PFSK-1 (cell line): ENCODE measurements at regions not wholly inside any gene's neighbourhood (a gene's known extent, or its start where the extent isn't known, plus 50 kb on each side); places are given as distances from the start of the nearest gene placed in this dataset.

ENCODE experiments used
- FOXP2 ChIP-seq: optimal IDR thresholded peaks from 2 replicates; pipeline ENCODE3; 2011; ENCODE audit warnings: borderline replicate concordance, control low read depth, inconsistent platforms; ENCODE audit not compliant: insufficient read depth; ENCODE audit errors: extremely low read length, extremely low read depth
- POLR2AphosphoS5 ChIP-seq: IDR thresholded peaks from 2 replicates; pipeline ENCODE4 v1.6.1; 2012; ENCODE audit warnings: low read depth, mild to moderate bottlenecking, control low read depth, low read length, moderate library complexity
- SIN3A ChIP-seq: IDR thresholded peaks from 2 replicates; pipeline ENCODE4 v1.6.1; 2012; ENCODE audit warnings: mild to moderate bottlenecking, low read length, moderate library complexity, borderline replicate concordance; ENCODE audit not compliant: insufficient read depth
- TAF1 ChIP-seq: IDR thresholded peaks from 2 replicates; pipeline ENCODE4 v1.6.1; 2012; ENCODE audit warnings: low read length, control low read depth, borderline replicate concordance; ENCODE audit not compliant: insufficient read depth
- TF ChIP-seq, protein P1 (sequence below), 2 experiments: IDR thresholded peaks; 2 replicates each; pipeline versions ENCODE4 v1.6.1 to v1.8.0; 2011 to 2012; ENCODE audit warnings: low read depth in 2 of 2, low read length in 2 of 2, control low read depth in 1 of 2, inconsistent platforms in 1 of 2, mild to moderate bottlenecking in 1 of 2, moderate library complexity in 1 of 2; ENCODE audit not compliant: insufficient read depth in 1 of 2

DNA sequence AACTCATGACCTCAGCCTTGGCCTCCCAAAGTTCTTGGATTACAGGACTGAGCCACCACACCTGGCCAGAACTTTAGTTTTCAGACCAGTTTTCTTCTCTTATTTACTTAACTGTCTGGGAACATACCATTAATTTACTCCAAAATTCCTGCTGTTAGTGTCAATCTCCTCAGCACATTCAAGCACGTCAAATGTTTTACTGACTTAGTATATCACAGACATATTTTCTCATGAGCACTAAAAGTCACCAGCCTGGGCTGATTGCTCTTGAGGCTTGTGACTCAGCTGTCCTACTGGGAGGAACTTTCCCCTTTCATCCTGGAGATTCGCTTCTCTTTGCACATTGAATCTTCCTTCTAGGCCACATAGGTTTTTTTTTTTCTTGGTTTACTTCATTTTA, 109.6 kb downstream of the PCDH18 start:
- TF ChIP-seq SIN3A (no peak), FOXP2 (no peak), POLR2AphosphoS5 (no peak), TAF1 (no peak)
- TF ChIP-seq, protein P1, sequence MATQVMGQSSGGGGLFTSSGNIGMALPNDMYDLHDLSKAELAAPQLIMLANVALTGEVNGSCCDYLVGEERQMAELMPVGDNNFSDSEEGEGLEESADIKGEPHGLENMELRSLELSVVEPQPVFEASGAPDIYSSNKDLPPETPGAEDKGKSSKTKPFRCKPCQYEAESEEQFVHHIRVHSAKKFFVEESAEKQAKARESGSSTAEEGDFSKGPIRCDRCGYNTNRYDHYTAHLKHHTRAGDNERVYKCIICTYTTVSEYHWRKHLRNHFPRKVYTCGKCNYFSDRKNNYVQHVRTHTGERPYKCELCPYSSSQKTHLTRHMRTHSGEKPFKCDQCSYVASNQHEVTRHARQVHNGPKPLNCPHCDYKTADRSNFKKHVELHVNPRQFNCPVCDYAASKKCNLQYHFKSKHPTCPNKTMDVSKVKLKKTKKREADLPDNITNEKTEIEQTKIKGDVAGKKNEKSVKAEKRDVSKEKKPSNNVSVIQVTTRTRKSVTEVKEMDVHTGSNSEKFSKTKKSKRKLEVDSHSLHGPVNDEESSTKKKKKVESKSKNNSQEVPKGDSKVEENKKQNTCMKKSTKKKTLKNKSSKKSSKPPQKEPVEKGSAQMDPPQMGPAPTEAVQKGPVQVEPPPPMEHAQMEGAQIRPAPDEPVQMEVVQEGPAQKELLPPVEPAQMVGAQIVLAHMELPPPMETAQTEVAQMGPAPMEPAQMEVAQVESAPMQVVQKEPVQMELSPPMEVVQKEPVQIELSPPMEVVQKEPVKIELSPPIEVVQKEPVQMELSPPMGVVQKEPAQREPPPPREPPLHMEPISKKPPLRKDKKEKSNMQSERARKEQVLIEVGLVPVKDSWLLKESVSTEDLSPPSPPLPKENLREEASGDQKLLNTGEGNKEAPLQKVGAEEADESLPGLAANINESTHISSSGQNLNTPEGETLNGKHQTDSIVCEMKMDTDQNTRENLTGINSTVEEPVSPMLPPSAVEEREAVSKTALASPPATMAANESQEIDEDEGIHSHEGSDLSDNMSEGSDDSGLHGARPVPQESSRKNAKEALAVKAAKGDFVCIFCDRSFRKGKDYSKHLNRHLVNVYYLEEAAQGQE (IDR thresholded peaks at IDR 0.05; ENCODE audit: insufficient read depth in 1 of 2, low read depth in 2 of 2, low read length in 2 of 2): no peak

DNA sequence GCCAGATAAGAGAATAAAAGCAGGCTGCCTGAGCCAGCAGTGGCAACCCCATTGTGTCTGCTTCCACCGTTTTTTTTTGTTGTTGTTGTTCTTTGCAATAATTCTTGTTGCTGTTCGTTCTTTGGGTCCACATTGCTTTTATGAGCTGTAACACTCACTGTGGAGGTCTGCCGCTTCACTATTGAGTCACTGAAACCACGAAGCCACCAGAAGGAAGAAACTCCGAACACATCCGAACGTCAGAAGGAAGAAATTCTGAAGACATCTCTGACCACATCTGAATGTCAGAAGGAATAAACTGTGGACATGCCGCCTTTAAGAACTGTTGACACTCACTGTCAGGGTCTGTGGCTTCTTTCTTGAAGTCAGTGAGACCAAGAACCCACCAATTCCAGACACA, 110.5 kb downstream of the PCDH18 start:
- TF ChIP-seq SIN3A (no peak), FOXP2 (no peak), TAF1 (no peak), POLR2AphosphoS5 (no peak)
- TF ChIP-seq, protein P1 (IDR thresholded peaks at IDR 0.05; ENCODE audit: insufficient read depth in 1 of 2, low read depth in 2 of 2, low read length in 2 of 2): no peak

DNA sequence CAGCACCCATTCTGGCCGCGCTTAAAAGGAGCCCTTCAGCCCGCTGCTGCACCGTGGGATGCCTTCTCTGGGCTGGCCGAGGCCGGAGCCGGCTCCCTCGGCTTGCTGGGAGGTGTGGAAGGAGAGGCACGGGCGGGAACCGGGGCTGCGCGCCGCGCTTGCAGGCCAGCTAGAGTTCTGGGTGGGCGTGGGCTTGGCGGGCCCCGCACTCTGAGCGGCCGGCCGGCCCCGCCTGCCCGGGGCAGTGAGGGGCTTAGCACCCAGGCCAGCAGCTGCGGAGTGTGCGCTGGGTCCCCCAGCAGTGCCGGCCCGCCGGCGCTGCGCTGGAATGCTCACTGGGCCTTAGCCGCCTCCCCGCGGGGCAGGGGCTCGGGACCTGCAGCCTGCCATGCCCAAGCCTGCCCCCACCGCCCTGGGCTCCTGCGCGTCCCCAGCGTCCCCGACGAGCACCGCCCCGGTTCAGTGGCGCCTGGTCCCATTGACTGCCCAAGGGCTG, 111.3 kb downstream of the PCDH18 start:
- TF ChIP-seq, protein P1 (IDR thresholded peaks at IDR 0.05; ENCODE audit: insufficient read depth in 1 of 2, low read depth in 2 of 2, low read length in 2 of 2): no peak
- TF ChIP-seq SIN3A (no peak), POLR2AphosphoS5 (no peak), FOXP2 (no peak), TAF1 (no peak)

DNA sequence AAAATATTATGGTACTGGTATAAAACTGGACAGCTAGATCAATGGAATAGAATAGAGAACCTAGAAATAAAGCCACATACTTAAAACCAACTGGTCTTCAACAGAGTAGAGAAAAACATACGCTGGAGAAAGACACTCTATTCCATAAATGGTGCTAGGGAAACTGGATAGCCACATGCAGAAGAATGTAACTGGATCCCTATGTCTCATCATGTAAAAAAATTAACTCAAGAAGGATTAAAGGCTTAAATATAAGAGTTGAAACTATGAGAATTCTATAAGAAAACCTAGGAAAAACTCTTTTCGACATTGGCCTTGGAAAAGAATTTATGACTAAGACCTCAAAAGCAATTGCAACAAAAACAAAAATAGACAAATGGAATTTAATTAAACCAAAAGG, 114.6 kb downstream of the PCDH18 start:
- TF ChIP-seq POLR2AphosphoS5 (no peak), TAF1 (no peak), SIN3A (no peak), FOXP2 (no peak)
- TF ChIP-seq, protein P1 (IDR thresholded peaks at IDR 0.05; ENCODE audit: insufficient read depth in 1 of 2, low read depth in 2 of 2, low read length in 2 of 2): no peak

DNA sequence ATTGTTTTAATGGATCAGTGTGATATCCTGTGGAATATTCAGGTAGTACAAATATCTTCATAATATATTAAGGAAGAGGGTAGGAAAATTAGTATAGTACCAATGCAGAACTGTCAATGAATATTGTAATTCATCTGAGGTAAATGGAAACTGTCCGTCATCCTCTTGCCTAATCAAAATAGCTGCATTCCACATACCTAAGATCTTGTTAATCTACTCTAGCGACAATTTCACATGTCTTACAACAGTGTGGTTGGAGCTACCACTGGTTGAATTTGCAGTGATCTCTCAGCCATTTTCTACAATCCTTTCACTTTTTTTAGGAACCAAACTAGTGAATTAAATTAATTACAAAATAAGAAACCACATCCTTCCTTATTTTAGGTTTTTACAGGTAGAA, 117.5 kb downstream of the PCDH18 start:
- no peak for TF ChIP-seq FOXP2
